DMS53 (cell line): ENCODE measurements at regions not wholly inside any gene's neighbourhood (a gene's known extent, or its start where the extent isn't known, plus 50 kb on each side); places are given as distances from the start of the nearest gene placed in this dataset.

Experiments
- DNase-seq: peaks from one replicate; lab custom pipeline; 2025; lab: John Stamatoyannopoulos, UW

DNA sequence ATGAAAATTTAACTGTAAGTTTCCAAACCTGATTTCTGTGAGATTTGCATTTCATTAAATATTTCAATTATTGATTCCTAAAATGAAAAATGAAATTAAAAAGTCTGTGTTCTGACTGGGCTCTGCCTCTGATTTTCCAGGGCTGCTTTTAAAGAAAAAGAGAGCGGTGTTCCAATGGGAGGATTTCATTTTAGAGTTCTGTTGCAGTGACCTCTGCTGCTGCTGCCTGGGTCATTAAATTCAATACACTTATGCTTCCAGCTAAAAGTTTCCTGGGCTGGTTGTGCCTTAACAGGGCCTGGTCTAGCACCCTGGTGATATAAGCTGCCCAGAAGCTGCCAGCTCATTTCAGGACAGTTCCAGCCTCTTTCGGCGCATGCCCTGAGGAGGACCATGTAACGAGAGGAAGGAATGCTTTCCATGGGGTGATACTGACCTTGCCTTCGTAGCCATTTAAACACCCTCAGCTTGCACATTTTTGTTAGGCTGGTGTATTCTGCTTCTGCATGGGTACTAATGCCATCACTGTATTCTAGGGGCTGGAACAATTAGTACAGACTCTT, 93.3 kb downstream of the TMEM174 start:
- DNase-seq = no peak

DNA sequence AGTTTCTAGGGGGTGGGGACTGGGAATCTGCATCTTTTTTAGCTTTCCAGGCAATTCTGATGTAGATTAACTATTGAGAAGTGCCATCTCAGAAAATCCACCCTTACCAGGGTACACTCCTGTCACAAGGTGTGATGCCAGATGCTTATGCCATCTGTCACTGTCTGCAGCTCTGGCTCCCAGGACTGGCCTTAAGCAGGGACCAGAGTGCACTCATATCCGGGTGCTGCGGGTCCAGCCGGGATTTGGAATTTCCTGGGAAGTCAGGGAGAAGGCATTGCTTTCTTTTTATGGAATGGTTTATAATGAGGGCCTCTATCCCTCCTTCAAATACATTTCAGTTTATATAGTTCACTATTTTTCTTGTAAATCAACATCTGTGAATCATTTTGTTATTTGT, 92.6 kb downstream of the TMEM174 start:
- DNase-seq = no peak

DNA sequence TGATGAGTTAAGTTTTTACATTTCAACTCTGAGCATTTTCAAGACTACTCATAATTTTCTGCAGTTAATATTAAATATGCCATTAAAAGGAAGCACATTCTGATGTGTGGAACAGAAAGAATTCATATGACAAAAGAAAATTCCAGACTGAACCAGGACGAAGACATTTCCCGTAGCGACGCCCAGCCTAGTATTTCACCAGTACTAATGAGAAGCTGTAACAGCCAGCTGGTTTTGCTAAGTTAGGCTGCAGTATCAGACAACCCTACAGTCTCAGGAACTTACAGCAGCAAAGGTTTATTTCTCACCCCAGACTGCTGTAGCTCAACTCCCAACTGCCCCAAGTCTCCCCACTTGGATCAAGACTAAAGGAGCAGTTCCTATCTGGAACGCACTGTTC, 91.6 kb downstream of the TMEM174 start:
- DNase-seq = no peak

DNA sequence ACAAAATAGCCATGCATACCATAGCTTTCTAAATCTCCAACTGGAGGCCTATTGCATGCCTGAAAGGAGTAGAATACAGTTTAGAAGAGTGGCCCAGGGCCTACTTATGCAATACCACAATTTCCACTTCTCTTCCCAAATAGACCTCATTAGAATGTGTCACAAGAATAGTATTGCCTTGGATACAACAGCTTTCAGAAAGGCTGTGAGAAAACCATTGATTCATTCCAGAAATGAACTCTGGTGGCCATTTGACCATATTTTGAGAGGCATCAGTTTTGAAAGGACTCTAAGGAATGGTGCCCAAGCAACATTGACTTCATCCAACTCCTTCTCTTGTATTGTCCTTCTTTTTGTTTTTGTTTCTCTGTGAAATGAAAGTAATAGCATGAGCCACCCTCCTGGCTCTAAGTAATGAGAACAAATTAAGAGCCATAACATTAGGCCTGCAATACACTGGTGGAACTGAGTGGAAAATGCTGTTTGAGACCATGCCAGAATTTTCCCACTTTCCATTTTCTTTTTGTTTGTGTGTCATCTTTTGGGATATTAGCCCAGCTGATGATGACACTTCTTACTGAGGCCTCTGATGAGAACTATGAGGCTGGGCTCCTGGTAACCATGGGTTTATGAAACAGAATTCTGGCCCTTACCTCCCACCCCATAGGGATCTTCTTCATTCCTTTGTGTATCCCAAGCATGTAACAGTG, 90.2 kb downstream of the TMEM174 start:
- DNase-seq = no peak

DNA sequence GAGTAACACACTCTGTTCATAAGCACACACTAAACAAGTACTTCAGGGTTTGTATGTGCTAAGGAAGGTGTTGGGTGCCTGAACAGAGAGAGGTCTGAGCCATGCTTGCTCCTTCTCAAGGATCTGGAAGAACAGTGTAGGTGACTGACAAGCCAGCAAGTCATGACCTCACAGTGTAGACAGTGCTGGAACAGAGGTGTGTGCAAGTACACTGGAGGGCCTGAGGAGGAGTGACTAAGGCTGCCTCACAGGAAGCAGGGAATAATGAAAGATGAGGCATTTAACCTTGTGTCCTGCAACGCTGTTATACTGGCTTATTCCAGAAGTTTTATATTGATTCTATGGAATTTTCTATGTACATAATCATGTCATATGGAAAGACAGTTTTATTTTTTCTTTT, 83.9 kb downstream of the TMEM174 start:
- peak; percentile 14 for DNase-seq

DNA sequence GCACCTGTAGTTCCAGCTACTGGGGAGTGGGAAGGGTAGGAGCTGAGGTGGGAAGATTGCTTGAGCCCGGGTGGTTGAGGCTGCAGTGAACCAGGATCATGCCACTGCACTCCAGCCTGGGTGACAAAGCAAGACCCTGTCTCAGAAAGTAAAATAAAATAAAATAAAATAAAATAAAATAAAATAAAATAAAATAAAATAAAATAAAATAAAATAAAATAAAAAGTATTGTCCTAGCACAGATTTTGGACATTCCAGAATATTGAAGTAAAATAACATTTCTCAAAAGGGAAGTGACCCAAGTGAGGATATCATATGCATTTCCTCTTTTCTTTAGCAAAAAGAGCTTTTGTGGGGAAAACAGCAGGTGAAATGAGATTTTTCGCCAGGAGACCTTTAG, 83.5 kb downstream of the TMEM174 start:
- no peak for DNase-seq

DNA sequence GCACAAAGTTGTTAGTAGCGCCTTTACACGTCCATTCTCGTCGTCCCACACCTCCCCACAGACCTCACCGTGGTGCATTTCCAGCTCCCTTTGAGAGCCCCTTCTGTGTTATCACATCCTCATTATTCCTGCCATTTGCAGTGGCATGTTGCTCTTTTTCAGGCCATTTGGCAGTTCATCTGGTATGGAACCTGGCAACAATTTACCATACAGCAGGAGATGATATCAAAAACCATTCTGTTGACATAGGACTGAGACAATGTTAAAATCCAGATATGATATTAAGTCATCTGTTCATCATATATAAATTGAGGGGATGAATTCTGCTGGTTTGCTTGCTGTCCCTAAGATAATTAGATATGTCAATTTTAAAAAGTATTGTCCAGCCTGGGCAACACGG, 83.0 kb downstream of the TMEM174 start:
- no peak for DNase-seq

DNA sequence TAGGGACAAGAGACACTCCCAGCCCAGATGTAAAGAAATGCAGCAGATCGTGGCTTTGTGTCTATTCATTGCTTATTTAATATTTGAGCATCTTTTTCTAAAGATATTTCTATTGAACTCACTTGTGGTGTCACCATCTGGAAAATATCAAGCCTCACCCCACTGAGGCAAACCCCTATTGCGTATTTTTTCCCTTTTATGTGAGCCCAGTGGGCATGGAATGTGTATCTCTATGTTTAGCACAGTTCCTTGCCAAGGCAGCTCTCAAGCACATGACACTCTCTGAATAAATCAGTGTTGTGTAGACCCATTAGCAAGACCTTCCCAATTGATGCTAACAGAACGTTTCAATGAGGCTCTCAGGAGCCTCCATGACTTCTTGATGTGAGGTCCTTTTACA, 81.6 kb downstream of the TMEM174 start:
- no peak for DNase-seq

DNA sequence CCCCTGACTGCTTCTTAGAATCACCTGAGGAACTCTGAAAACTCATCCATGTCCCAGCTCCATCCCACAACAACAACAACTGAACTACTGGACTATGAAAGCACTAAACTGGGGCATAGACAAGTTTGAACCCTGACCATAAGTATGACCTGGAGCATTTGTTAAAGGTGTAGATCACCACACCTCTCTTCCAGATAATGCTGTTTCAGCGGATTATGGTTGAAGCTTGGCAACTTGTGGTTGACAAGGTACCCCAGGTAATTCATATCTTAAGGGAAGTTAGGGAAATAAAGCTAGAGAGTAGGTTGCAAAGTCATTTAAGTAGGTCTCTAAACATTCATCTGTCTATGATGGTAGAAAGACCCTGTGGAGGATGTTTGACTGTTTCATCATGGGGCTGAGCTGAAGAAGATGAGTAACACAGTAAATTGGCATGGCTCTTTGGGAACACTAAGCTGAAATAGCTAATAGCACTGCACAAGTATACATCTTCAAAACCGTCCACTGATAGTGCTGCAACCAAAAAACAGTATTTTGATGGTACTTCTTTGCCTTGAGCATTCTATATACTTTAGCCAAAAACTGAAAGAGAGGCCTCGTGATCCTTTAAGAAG, 80.2 kb downstream of the TMEM174 start:
- DNase-seq = no peak

DNA sequence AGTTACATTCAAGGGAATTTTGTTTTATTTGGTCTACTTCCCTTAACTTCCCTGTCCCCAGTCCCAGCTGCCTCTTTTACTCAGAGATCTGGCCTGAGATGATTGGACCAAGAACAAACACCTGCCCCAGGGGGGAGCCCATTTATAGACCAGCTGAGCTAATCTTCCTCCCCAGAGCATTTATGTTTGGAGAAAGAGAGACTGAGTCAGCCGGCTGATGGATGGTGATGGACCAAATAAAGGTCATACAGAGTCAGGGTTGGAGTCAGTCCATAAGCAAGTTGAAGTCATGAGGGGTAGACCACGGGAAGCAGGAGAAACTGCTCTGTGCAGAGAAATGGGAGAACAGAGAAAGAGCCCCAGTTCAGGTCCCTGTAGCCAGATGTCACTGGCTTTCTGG, 77.7 kb downstream of the TMEM174 start:
- no peak for DNase-seq

DNA sequence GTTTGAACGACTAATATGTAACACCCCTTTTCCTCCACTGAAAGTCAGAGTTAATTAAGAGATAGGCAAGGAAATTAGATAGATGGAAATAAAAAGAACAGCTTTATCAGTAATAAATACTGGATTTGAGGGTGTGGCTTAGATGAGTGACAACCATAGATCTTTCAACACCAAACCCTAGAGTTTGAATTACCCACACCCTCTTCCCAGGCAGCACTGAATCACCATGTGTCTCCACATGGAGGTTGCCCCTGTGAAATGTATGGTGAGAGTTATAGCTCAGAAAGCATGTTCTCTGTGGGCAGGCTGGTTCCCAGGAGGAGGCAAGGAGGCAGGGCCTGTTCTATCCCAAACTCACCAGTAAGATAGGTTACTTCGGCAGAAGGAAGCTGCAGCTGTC, 69.7 kb downstream of the TMEM174 start:
- DNase-seq = no peak

DNA sequence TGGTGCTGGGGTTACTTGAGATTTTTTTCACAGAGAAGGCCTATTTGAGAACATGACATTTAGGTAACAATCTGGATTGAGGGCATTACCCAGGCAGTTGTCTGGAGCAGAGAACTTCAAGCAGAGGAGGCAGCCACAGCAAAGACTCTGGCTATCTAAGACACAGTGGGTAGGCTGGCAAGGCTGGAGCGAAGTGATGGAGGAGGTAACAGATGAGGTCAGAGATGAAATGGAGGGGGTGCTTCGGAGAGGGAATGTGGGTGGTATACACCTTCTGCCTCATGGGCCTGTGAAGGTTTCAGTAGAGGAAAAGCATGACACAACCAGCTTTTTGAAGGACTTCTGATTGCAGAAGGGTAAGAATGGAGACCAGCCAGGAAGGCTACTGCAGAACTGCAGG, 65.9 kb downstream of the TMEM174 start:
- no peak for DNase-seq

DNA sequence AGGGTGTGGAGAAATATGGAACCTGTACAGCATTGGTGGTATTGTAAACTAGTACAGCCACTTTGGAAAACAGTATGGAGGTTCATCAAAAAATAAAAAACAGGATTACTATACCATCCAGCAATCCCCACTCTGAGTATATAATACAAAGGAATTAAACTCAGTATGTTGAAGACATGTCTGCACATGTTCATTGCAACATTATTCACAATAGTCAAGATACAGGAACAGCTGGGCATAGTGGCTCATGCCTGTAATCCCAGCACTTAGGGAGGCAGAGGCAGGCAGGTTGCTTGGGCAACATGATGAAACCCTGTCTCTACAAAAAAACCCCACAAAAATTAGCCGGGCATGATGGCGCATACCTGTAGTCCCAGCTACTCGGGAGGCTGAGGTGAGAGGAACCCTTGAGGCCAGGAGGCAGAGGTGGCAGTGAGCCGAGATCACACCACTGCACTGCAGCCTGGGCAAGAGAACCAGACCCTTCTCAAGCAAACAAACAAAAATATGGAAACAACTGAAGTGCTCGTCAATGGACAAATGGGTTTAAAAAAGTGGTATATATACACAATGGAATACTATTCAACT, 63.6 kb downstream of the TMEM174 start:
- DNase-seq = no peak

DNA sequence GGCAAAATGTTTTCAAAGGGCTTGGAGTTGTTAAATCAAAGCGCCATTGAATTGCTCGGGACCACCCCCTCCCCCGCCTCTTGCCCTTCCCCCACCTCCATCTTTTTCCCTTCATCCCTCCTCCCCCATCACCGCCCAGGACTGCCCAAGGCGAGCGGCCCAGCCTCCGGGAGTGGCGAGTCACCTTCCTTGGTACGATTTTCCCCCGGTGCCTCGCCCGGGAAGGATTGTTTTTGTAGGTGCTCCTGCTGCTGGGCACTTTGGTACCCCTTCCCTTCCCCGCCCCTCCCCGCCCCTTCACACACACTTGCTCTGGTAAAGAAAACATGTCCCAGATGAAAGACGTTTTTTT, 61.2 kb downstream of the TMEM174 start:
- no peak for DNase-seq

DNA sequence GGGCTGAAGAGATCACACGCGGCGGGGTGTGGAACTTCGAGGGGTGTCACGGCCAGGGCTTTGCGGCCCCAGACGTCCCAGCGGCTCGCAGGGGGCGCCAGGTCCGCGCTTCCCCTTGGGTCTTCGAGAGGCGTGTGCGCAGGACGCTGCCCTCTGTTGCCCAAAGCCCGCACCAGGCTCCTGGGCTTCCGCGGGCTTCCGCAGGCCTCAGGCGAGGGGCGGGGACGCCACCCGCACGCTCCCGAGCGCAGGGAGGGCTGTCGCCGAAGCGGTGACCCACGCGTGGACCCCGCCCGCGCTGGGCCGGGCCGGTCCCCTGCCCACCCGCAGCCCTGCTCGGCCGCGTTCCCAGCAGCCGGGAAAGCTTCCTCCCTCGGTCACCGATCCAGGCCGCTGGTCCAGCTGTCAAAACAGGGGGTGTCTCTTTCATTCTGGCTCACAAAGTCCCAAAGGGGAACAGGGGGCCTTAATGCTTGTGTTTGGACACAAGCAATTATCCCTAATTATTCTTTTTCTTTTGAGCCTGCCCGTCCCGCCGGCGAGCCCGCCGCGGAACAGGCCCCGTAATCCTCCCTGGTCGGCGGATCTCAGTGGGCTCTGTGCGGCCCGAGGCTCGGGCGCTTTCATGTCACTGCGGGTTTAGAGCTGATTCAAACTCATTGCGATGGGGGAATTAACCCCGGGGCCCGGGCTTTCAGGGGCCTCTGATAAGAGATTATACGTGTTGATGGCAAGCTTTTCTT, 60.6 kb downstream of the TMEM174 start:
- peak; percentile 63 for DNase-seq

DNA sequence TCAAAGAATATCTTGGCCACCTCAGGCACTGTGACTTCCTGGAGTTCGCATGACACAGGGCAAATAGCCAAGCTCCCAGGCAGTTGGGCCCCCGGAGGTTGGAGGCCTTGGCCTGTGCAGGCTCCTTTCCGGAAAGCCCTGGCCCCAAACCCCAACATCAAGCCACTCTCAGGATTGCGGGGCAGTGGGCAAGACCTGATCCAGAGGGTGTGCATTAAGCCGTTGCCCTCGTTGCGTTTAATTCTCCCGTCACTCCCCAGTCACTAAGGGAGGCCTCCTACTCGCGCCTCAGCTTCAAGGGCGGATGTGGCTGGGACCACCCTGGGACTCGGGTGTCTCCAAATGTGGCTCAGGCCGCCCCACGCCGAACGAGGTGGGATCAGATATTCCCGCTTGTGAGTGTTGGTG, 60.1 kb downstream of the TMEM174 start:
- DNase-seq = peak; percentile 23

DNA sequence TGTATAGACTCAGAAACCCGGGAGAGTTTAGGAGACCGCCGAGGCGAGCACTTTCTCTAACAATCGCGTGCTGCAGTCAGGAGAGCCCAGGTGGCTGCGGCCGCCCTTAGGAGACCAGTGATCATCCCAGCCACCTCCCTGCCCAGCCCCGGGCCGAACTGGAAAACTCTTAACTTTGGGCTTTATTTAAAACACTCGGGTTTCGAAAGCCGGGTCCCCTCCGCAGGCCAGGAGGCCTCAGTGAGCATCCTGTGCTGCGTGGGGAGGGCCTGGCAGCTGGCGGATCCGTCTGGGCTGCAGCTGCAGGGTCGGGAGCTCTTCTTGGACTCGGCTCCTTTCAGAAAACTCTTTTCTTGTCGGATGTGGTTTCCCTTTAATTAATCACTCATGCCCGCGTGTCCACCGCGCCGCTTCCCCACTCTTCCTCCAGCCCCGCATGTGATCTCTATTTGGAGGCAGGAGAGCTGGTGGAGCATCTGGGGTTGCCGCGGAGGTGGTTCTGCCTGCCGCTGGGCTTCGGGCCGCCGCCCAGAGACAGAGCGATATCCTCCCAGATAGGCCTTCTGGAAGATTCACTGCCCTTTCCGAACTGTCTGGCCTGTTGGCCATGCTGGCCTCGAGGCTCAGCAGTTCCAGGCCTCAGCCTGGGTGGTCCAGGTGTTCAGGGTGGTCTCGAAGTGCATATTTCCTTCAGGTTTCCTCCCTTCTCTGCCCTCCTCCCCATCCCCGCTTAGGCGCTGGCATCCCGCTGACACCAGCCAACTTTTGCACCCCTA, 59.5 kb downstream of the TMEM174 start:
- DNase-seq = no peak

DNA sequence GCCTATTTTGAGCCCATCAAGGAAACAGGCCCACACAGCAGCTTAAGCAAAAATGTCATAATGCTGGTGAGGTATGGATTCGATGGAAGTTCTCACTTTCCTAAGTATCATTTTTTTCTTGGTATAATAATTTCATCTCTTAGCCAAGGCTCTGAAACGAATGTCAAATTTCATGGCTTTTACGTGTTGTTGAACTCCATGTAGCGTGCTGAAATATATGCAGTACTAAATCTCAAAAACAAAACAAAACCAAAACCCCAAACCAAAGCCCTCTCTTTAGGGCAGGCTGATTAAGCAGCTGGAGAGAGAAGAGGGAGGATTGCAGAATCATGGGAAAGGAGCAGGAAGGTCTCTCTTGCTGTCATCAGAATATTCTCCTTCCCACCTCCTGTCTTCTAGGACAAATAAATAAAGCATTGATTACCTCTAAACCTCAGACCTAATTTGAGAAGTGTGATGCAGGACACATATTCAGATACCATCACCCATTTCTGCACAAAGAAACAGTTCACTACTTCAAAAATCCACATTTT, 58.3 kb downstream of the TMEM174 start:
- DNase-seq = no peak

DNA sequence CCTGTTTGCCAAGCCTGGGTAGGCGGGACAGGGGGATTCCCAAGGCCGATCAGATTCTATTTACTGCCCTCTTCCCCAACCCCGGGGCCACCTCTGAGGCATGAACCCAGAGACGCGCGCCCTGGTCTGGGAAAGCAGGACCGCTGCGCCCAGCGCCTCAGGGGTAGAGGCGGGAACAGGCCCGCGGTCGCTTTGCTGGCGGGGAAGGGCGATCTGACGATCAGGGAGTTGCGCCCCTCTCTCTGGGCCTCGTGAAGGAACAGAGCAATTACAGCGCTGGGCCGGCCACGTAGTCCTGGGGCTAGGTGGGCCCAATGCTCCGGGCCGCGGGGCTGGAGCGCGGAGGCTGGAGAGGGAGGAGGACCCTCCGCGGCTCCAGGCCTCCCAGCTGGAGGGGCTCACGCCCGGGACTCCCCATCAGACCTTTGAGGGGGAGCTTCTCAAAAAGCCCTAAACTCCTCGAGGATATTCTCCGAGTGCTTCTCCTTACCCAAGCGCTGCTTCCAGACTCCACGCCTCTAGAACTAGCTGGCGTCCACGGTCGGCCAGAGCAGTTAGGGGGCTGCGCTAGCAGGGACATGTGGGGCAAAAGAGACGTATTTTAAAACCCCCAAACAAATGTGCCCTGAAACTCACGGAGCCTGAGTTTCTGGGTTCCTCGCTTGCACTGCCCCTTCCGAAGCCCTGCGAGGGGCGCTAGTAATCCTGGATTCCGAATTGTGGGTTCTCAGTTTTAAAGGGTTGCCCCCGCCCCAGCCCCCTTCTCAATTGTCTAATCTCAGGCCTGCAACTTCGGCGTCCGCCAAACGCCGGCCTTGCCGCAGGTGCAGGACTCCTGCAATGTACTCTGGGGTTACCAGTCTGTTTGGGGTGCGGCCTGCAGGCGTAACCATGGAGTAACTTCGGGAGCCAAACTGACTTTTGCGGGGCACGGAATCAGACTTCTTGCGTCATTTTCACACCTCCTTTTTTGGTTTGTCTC, 57.6 kb downstream of the TMEM174 start:
- DNase-seq = no peak

DNA sequence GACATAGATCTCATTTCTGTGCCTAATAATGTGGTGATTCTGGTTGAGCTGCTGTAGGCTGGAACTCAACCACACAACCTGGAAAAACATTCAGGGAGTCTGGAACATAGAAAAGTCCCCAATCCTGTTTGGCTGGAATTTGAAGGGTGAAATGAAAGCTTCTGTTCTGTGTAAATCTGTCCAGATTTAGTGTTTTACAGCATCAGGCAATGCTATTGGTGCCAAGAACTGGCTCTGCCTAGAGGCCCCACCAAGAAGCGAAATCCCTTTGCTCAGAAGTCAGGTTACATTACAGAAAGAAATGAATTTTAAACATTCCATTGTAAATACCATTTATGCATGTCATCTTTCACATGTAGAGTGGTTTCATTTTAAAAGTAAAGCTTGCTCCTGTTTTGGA, 56.3 kb downstream of the TMEM174 start:
- peak; percentile 56 for DNase-seq

DNA sequence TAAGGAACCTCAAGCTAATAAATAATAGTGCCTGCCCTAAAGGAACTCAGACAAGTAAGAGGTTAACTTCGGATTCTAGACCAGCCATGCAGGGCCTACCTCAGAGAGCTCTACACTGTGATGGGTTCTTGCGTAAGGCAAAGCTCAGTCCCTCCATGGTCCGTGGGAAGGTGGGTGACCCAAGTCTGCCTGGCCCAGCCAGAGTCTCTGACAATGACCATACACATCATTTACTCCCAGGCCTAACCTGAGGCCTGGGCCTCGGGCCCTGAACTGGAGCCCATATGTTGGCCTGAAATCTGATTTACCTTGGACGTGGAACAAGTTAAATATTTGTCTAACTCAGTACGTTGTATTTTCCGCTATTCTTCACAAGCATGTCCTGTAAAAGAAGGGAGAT, 55.1 kb downstream of the TMEM174 start:
- no peak for DNase-seq
